Gastroesophageal sphincter (tissue), 3 donors: ENCODE measurements at regions not wholly inside any gene's neighbourhood (a gene's known extent, or its start where the extent isn't known, plus 50 kb on each side); places are given as distances from the start of the nearest gene placed in this dataset.

Experiments used
- POLR2A ChIP-seq, 2 donors: fragments of 450-650 bp; IDR thresholded peaks; one replicate each; pipeline ENCODE4 v1.6.1; 2017; ENCODE audit warnings: antibody characterized with exemption in 2 of 2, mild to moderate bottlenecking in 2 of 2, moderate library complexity in 1 of 2
- POLR2AphosphoS5 ChIP-seq: sonication (generic); formaldehyde crosslinking; IDR thresholded peaks from one replicate; pipeline ENCODE4 v1.6.1; 2017; ENCODE audit warnings: antibody characterized with exemption
- TF ChIP-seq, protein P1 (sequence below), 4 experiments: fragments of 200-600 bp in 2 of 4; fragments of 450-650 bp in 2 of 4; sonication (generic) in 1 of 4; IDR thresholded peaks; one replicate each; pipeline ENCODE4 v1.5.1; 2017 to 2019; ENCODE audit warnings: antibody characterized with exemption in 4 of 4, mild to moderate bottlenecking in 2 of 4, moderate library complexity in 2 of 4

GRCh38 chr1:106755682-106756406, 300.6 kb upstream of the PRMT6 start:
- TF ChIP-seq, protein P1, sequence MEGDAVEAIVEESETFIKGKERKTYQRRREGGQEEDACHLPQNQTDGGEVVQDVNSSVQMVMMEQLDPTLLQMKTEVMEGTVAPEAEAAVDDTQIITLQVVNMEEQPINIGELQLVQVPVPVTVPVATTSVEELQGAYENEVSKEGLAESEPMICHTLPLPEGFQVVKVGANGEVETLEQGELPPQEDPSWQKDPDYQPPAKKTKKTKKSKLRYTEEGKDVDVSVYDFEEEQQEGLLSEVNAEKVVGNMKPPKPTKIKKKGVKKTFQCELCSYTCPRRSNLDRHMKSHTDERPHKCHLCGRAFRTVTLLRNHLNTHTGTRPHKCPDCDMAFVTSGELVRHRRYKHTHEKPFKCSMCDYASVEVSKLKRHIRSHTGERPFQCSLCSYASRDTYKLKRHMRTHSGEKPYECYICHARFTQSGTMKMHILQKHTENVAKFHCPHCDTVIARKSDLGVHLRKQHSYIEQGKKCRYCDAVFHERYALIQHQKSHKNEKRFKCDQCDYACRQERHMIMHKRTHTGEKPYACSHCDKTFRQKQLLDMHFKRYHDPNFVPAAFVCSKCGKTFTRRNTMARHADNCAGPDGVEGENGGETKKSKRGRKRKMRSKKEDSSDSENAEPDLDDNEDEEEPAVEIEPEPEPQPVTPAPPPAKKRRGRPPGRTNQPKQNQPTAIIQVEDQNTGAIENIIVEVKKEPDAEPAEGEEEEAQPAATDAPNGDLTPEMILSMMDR (IDR thresholded peaks at IDR 0.05): no peak
- TF ChIP-seq POLR2A (IDR thresholded peaks at IDR 0.05) (no peak), POLR2AphosphoS5 (no peak)
